HG03565 (cell line): ENCODE measurements at regions not wholly inside any gene's neighbourhood (a gene's known extent, or its start where the extent isn't known, plus 50 kb on each side); places are given as distances from the start of the nearest gene placed in this dataset.

Experiments
- ATAC-seq: cut with Tn5 transposase; IDR thresholded peaks from one replicate; pipeline ENCODE4 v1.9.1; 2021; ENCODE audit warnings: mild to moderate bottlenecking, moderate library complexity; ENCODE audit not compliant: unreplicated experiment

DNA sequence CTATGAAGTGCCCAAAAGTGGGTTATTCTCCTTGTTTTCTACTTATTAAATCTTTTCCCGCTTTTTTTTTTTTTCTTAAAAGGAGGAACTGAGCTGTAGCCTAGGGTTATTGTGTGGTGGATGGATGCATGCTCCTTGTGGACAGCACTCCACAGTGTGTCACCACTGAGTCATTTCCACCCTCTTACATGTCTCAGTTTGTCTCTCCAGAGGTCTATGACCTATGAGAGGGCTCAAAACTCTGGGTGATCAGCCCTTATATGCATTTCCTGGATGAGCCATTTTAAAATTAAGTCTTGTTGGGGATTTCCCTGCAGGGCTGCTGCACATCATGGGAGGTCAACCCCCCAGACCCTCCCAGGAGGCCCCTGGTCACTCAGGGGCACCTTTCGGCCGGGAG is 102.2 kb upstream of the MOCS2 start:
- no peak for ATAC-seq

DNA sequence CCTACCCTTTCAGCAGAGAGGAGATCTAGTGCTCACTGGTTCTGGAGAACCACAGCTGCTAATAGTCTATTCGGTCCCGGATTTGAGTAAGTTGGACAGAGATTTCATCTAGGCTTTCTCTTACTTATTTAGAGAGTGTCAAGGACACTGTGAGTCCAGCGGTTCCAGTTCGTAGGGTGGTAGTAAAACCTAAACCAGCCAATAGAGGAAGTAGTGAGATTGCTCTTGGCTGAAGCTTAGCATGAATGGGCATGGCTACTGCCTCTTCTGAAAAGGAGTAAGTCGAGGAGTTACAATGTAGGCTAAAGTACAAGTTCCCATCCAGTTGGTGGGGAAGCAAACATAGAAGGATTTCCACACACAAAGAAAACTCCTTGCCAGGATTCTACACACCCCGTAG is 109.6 kb upstream of the MOCS2 start:
- no peak for ATAC-seq

DNA sequence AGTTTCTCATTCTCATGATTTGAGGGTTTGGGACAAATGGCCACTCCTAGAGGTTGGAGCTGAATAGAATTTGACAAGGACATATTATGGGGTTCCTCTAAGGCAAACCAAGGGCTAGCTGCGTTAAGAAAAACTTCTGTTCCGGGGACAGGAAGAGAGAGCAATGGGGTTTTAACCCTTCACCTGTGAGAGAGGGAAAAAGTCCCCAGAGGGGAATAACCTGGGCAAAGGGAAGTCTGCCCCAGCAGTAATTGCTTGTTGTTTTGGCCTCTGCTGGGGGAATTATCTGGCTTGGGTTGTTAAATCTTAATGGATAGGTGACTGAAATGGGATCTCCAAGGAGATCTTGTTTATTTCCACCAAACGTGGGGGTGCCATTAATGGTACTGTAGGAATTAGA is 110.1 kb upstream of the MOCS2 start:
- peak; percentile 53 for ATAC-seq

DNA sequence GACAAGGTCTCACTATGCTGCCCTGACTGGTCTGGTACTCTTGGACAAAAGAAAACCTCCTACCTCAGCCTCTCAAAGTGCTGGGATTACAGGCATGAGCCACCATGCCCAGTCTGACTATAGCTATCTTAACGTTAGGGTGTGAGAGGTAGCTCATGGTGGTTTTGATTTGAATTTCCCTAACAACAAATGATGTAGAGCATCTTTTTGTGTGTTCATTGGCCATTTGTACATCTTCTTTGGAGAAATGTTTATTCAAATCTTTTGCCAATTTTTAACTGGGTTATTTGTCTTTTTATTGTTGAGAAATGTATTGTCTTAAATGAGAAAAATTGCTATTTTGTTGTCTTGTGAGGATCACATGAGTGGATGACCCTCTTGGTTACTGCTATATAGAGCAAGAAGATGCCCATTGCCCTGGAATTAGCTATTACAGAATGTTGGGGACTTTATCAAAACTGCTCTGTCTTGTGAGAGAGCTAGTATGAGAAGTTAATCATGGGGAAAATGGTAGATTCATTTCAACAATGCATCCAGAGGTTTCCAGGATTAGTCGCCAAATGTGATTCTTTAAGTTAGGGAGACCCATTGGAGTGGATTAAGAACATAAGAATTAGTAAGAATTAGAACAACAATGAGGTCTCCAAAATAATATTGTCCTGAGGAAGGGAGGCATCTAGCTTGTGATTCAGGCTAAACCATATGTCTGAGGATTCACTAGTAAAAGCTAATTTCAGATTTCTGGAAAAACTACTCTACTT is 124.3 kb upstream of the MOCS2 start:
- no peak for ATAC-seq

DNA sequence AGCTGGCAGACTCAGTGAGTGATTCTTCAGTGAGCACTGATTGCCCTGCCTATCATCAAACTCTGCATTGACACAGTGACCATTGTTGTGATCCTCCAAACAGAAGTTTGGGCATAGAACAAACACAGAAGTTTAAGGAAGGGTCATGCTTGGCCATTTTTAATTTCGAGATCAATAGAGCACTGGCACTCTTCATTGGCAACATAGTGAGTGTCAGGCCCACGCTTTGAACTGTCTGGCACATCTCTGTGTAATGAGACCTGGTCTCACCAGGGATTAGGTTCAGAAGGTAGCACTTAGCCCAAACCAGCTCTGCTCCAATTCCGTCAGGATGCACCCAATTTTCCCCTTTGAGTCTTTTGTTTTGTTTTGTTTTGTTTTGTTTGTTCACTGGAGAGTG is 127.1 kb upstream of the MOCS2 start:
- ATAC-seq: no peak

DNA sequence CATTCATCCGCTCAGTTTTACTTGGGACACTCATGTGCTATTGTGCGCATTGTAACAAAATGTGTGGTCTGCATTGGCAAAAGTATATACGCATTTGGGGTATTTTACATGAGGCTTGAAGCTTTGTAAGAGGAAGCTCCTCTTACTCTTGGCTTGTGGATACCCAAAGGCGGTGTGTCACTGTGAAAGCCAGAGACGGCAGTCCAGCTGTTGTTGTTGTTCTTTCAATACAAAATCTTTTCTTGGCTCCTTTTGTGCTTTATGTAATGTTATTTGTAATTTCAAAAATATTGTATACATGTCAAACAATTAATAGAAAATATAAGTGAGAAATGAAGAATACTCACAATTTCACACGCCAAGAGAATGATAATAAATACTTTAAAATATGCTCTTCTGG is 128.3 kb upstream of the MOCS2 start:
- no peak for ATAC-seq

DNA sequence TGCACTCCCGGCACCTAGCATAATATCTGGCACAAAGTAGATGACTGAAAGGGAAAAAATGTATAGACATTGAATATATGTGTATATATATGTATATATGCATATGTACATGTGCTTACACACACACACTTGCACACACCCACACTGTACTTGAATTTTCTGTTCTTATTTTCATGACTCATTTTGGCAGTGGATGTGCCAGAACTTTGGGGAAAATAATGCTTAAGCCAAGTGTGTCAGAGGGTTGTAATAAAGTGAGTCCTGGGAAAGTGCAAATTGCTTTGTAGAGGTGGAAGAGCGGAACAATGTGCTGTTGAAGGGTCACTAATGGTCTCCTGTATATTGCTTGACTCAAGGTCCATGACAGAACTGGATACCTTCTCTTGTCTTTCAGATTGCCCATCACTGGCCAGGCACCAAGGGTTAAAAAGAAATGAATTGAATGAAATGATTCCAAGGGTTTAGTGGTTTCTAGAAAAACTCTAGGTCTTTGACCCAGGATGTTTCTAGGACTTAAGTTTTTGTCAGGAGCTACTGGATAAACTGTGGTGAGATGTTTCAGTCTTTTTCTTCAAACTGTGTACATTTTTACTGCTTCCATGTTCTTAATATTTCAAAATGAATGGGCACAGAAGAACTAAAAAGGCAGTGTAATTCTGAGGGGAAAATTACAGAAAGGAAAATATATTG is 129.9 kb upstream of the MOCS2 start:
- no peak for ATAC-seq

DNA sequence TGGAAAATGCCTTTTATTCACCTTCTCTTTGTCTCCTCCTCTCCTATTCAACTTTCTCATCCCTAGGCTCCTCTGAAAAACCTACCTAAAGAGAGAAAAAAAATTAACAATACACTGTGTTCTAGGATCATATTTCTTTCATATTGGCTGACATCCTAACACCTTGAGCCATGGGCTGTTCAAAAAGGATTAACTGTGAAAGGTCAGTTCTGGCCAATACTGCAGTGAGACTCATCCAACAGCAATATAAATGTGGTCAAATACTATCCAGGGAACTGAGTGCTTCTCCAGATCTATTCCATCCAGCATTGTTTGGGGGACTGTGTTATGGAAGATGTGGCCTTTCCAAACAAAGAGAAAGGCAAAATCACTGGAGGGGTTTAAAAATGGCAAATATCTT is 131.1 kb upstream of the MOCS2 start:
- no peak for ATAC-seq

DNA sequence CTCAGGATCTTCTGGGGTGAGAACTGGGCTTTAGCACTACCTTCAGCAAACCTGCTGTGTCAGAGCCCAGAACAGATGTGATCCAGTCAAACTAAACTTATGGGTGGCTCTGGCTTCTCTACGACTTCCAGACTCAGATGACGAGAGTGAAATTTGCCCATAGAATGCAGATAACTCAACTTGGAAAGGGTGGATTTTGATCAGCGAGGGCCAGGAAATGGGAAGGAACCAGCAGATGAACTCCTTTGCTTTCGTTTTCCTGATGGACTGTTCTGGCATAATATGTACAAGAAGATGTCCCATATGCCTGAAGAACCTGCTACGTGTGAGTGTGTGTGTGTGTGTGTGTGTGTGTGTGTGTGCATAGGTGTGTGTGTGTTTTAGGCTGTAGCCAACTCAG is 132.0 kb upstream of the MOCS2 start:
- no peak for ATAC-seq

DNA sequence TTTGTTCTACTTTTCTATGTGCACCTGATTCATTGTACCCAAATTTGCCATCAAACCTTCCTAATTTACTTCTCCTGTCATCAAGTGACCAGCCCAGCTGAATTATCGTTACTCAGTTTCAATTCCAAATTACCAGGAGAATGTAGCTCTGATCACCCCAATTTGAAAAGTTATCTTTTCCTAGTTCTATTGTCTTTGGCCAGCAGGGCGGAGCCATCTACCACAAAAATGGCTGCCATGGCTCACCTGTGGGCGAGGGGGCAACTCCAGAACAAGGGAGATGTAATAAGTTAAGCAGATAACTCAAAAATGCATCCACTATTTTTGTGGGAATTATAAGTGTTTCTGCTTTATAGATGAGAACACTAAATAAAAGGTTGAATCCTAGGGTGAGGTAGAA is 133.8 kb upstream of the MOCS2 start:
- ATAC-seq: no peak

DNA sequence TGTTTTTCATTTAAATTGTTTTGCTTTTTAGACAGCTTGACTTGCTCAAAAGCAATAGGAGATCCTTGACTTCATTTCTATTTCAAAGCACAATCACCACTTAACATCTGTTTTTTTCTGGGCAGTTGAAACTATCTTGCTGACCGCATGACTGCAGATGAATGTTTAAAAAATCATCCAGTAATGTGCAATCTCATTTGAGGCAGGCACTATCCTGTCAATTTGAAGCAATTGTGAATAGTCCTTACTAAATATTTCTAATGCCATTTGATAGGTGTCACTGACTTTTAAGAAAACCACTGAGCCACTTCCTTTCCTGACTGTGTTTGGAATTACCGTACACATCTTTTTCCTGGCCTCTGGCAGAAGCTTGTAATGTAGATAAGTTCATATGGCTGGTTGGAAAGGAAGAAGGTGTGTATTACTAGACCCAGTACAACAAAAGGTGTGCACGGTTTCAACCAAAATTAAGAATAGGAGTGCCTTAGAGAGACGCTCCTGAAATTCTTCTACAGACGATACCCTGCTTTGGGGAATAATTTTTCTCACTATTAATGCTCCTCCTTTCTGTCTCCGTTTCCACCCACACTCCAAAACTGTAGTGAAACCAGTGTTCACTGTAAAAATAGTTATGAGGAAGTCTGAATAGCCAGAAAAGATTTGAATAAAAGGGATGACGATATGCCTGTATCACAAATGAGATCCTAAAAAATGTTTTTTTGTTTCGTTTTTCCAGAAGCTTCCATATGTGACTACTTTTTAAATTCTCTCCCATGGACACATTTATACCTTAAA is 136.7 kb upstream of the MOCS2 start:
- peak; percentile 39 for ATAC-seq

DNA sequence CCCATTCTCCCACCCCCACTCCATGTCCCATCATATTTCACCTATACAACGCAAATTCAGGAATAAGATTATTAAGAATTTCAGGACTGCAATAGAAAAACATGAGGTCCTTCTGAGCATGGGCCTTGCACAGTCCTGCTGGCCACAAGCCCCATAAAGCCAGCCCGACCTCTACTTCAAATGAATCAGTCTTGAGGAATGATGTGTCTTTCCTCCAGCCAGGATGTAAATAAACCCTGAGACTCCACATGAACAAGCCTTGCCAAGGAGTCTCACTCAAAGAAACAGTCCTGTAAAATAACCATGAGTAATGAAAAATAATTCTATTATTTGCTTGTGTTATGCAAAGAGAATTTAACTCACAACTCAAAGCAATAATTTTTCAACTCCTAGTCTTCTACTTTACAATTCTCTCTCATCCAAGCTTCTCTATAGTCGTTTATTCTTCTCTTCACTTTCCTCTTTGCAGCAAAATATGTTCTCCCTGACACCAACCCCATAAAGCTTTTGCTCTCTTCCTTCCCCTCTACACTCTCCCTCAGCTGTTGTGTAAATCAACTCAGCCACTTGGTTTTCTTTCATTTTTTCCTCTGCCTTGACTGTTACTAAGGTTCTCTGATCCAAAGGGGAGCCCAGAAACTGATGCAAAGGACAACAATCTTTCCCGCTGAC is 140.1 kb upstream of the MOCS2 start:
- no peak for ATAC-seq

DNA sequence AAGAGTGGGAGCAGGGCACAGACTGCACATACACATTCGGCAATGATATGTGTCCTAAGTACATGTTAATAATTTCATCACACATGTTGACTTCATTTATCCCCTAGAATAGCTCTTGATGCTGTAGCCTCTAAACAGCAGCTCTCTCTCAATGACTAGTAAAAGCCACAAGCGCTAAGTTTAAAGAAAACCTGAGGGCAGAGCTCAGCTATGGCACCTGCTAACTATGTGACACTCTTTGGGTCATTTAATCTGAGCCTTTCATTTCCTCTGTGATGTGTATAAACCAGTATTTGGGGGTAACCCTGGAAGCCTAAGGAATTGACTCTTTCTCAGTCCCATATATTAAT is 140.6 kb upstream of the MOCS2 start:
- no peak for ATAC-seq

DNA sequence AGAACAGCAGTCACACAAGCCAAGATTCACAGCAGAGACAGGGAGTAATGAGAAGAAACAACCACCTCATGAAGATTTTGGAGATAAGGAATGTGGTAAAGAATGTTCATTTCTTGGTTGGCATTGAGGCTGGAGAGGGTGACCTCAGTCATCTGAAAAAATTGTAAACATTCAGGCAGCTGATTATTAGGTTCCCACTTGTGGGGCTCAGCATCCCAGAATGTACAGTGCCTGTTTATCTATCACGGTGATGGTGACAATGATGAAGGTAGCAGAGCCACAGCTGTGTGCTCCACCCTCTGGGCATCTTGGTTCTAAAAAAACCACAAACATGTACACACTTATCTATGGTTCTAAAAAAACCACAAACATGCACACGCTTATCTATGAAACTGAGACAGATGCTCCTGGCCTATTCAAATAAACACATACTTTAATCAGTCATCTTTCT is 143.9 kb upstream of the MOCS2 start:
- no peak for ATAC-seq

DNA sequence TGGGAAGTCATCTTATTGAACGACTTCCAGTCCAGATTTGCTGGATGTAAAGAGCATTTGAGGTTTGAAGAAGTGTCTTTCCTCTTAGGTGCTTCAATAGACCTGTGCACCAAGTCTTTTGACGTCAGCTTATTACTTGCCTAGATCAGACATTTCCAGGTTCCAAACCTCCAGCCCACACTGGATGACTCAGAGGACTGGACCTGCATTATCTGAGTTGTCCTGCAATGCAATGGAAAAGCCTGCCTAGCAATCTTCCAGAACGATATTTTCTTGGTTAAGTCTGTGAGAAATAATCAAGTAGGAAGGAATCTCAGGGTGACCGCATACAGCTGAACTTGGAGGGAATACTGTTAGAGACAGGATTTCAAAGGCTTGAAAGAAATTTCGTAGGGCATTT is 147.2 kb upstream of the MOCS2 start:
- no peak for ATAC-seq

DNA sequence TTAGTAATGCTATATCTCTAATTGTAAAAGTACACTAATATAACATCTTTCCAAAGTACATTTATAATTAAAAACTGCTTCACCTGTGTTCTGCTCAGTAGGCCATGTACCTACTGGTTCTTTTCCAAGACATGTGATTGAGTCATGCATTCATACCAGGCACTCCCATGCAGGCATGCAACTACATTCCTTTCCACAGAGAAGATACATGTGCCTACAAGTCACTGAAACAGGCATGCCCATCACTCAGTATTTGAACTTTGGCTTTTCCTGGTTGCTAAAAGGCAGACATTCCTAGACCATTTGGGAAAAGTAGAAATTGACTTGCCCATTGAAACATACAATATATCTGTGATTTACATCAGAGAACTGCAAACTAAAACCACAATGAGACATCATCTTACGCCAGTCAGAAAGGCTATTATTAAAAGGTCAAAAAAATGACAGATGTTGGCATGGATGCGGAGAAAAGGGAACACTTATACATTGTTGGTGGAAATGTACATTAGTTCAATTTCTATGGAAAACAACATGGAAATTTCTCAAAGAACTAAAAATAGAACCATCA is 148.3 kb upstream of the MOCS2 start:
- no peak for ATAC-seq

DNA sequence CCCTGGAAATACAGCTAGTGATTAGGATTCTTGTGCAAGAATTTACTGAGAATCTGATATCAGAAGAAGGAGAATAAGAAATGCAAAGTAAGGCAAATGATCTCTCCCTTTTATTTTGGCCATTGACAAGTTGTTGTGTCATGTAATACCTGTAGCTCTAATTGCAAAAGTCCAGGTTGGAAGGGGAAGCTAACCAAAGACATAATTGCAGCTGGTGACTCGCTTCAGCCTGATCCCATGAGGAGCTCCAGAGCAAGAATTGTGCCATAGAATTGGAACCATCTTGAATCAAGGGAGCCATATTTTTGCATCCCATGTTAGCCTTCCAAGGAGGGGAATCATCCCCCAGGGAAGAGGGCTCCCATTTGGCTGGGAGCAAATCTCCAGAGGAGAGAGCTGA is 149.6 kb upstream of the MOCS2 start:
- ATAC-seq: no peak

DNA sequence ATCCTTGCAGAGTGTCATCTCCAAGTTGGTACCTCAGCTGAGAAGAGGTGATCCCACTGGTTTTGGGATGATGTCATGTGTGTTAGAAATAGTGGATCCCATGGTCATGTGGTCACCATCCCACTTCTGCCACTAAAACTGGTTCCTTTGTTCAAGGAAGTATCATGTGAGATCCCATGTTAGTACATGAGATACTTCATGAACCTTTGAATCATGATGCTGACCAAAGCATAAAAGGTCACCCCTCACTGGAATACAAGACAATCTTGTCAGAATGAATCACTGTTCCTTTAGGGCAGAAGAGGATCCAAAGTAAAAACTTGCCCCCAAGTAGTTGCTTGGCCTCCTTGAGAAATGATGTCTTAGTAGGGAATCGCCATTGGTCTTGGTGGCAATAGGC is 150.9 kb upstream of the MOCS2 start:
- no peak for ATAC-seq

DNA sequence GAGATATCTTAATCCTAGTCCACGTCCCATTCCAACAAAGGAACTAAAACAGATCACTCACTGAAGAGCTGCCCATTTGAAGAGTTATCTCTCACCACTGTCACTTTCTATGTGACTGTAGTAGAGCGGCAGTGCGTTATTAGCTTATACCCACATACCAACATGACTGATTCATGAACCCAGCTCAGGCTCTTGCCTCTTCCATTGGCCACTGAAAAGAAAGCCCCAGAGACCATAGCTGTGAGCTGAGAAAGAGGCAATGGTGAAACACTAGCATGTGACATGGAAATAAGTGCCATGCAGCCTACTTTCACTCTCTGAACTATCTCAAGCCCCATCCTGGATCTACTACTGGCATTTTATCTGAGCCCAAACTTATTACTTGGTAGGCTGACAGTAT is 151.7 kb upstream of the MOCS2 start:
- ATAC-seq: peak; percentile 89

DNA sequence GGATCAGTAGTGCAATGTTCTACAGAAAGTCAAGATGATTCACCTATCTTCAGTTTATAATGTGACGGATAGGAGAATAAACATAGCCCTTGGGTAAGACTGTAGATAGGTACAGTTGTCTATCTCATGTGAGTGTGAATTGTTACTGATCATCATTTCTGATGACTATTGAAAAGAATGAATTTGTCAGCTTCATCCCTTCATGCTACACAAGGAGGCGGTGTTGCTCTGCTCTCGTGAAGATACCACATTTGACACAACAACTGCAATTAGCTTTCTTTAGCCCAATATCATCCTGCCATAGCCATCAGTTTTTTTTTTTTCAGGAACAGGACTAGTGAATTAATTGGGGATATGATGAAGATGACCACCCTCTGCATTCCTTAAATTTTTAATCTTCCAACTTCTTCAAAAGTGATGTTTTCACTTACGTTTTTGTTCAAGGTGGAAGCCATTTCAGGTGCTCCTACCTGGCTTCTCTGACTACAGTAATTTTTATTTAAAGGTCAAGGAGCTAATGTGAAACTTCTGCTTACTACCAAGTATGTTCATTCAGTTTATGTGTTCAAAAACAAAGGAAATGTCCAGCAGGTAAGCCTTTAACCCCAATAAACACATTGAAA is 152.9 kb upstream of the MOCS2 start:
- no peak for ATAC-seq

DNA sequence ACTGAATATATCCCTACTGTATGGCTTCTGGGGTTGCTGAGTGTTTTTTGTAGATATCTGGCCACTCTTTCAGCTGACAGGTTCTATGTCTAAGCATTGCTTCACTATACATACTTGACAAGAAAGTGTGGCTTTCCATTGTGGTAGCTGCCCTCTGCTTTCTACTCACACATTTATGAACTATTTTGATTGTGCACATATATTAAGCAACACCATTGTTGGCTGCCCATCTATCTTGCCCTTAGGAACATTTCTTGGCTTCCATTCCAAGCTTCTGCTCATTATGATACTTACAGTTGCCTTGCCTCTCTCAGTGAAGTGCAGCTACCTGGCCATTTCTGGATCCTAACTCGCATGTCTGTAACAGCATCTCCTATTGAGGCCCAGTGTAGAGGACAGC is 153.6 kb upstream of the MOCS2 start:
- ATAC-seq: no peak
